Uterus (tissue), 2 donors: ENCODE measurements at regions not wholly inside any gene's neighbourhood (a gene's known extent, or its start where the extent isn't known, plus 50 kb on each side); places are given as distances from the start of the nearest gene placed in this dataset.

ENCODE experiments used
- POLR2A ChIP-seq, 2 donors: fragments of 450-650 bp; IDR thresholded peaks; one replicate each; pipeline ENCODE4 v1.6.1; 2016; ENCODE audit warnings: antibody characterized with exemption in 2 of 2, mild to moderate bottlenecking in 1 of 2, moderate library complexity in 1 of 2
- TF ChIP-seq, protein P1 (sequence below), 4 experiments: fragments of 200-600 bp in 2 of 4; fragments of 450-650 bp in 2 of 4; sonication (generic) in 2 of 4; IDR thresholded peaks; one replicate each; pipeline ENCODE4 v1.5.1; 2016 to 2019; ENCODE audit warnings: antibody characterized with exemption in 4 of 4, mild to moderate bottlenecking in 2 of 4, moderate library complexity in 1 of 4

DNA sequence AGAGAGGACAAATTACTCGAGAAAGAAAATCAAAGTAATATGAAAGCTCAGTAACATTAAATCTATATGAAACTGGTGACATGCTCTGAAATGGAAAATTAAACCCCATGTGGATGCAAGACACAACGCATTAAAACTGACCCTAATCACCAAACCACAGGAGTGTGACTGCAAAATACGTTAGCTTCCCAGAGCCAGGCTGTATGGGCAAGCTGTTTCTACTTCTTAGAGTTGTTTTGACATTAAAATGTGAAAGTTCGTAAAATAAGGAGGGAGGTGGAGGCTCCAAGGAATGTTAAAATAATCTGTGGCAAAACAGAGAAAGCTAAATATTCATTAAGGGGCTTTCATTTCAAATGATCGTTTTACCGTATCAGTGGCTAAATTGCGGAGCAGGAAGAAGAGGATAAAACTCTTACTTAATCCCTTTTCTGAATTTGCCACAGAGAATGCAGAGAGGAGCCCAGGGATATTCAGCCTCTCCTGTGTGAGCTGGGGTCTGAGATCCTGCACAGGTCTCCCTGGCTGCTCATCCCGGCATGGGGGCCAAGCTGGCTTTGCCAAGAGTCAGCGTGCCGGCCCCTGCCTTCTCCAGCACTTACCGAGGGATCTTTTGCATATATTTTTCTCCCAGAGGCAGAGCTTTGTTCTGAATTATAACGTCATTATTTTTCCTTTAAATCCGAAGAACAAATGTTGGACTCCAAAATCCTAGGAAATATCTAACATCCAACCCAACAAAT, 239.8 kb upstream of the THBS1 start:
- TF ChIP-seq, protein P1, sequence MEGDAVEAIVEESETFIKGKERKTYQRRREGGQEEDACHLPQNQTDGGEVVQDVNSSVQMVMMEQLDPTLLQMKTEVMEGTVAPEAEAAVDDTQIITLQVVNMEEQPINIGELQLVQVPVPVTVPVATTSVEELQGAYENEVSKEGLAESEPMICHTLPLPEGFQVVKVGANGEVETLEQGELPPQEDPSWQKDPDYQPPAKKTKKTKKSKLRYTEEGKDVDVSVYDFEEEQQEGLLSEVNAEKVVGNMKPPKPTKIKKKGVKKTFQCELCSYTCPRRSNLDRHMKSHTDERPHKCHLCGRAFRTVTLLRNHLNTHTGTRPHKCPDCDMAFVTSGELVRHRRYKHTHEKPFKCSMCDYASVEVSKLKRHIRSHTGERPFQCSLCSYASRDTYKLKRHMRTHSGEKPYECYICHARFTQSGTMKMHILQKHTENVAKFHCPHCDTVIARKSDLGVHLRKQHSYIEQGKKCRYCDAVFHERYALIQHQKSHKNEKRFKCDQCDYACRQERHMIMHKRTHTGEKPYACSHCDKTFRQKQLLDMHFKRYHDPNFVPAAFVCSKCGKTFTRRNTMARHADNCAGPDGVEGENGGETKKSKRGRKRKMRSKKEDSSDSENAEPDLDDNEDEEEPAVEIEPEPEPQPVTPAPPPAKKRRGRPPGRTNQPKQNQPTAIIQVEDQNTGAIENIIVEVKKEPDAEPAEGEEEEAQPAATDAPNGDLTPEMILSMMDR (IDR thresholded peaks at IDR 0.05): no peak
- TF ChIP-seq POLR2A (IDR thresholded peaks at IDR 0.05): no peak
